Smooth muscle cell (in vitro differentiated cells): ENCODE measurements at regions not wholly inside any gene's neighbourhood (a gene's known extent, or its start where the extent isn't known, plus 50 kb on each side); places are given as distances from the start of the nearest gene placed in this dataset.

Source experiments
- DNase-seq: peaks from one replicate; lab custom pipeline; 2025; ENCODE audit not compliant: unreplicated experiment; lab: John Stamatoyannopoulos, UW
- H2AFZ ChIP-seq: fragments of 200-600 bp; sonication (generic); 2 replicates; pipeline ENCODE4 v1.6.0; 2016; ENCODE audit warnings: antibody characterized with exemption, low read depth, mild to moderate bottlenecking
- H3F3A ChIP-seq: fragments of 200-600 bp; sonication (generic); 2 replicates; pipeline ENCODE4 v1.6.0; 2017; ENCODE audit warnings: antibody characterized with exemption, low read depth
- H3K27ac ChIP-seq: fragments of 200-600 bp; sonication (generic); 2 replicates; pipeline ENCODE4 v1.5.1; 2016; ENCODE audit warnings: low read depth, mild to moderate bottlenecking
- H3K27me3 ChIP-seq: fragments of 200-600 bp; sonication (generic); 2 replicates; pipeline ENCODE4 v1.6.1; 2016; ENCODE audit warnings: low read depth, mild to moderate bottlenecking
- H3K36me3 ChIP-seq: fragments of 200-600 bp; sonication (generic); 2 replicates; pipeline ENCODE4 v1.5.1; 2016; ENCODE audit warnings: low read depth
- H3K4me1 ChIP-seq: fragments of 200-600 bp; sonication (generic); 2 replicates; pipeline ENCODE4 v1.5.1; 2016; ENCODE audit warnings: low read depth
- H3K4me2 ChIP-seq: fragments of 200-600 bp; sonication (generic); 2 replicates; pipeline ENCODE4 v1.6.0; 2016; ENCODE audit warnings: mild to moderate bottlenecking
- H3K4me3 ChIP-seq: fragments of 200-600 bp; sonication (generic); 2 replicates; pipeline ENCODE4 v1.5.1; 2016; ENCODE audit warnings: mild to moderate bottlenecking
- H3K79me2 ChIP-seq: fragments of 200-600 bp; sonication (generic); 2 replicates; pipeline ENCODE4 v1.6.0; 2016; ENCODE audit warnings: low read depth, mild to moderate bottlenecking
- H3K9ac ChIP-seq: fragments of 200-600 bp; sonication (generic); 2 replicates; pipeline ENCODE4 v1.6.0; 2016; ENCODE audit warnings: low read depth
- H3K9me3 ChIP-seq: fragments of 200-600 bp; sonication (generic); replicated peaks from 2 replicates; pipeline ENCODE4 v1.5.1; 2016; ENCODE audit warnings: low read depth
- H4K20me1 ChIP-seq: fragments of 200-600 bp; sonication (generic); 2 replicates; pipeline ENCODE4 v1.6.0; 2016; ENCODE audit warnings: low read depth
- CTCF ChIP-seq: fragments of 200-600 bp; sonication (generic); IDR thresholded peaks from 2 replicates; pipeline ENCODE4 v1.5.1; 2017; ENCODE audit warnings: borderline replicate concordance, mild to moderate bottlenecking, antibody characterized with exemption; ENCODE audit not compliant: insufficient read depth, poor library complexity, severe bottlenecking
- WGBS: methylation state at CpG from one replicate; pipeline ENCODE4 v1.1.7; 2016; ENCODE audit warnings: low lambda C conversion rate; 5-methylcytosine and 5-hydroxymethylcytosine counted together

GRCh38 chr13:97107815-97108529, 113.7 kb upstream of the OXGR1 start:
- Histone ChIP-seq H3K9ac (no peak overlapping the region), H3K36me3 (no peaks in the 10 kb centered on the region), H2AFZ (no peak overlapping the region), H3K27ac (no peak overlapping the region), H3K27me3 (no peaks in the 10 kb centered on the region), H3K79me2 (no peaks in the 10 kb centered on the region), H3F3A (no peaks in the 10 kb centered on the region), H4K20me1 (no peaks in the 10 kb centered on the region), H3K4me3 (no peak overlapping the region), H3K4me1 (no peaks in the 10 kb centered on the region), H3K4me2 (no peak overlapping the region), H3K9me3 (no peaks in the 10 kb centered on the region)
- WGBS = 89% methylated on average over 12 of the region's 12 CpGs
- TF ChIP-seq CTCF = no peak
- no peak for DNase-seq

- Histone ChIP-seq H3K4me3 (no peak overlapping the region), H3K4me1 (no peaks in the 10 kb centered on the region), H3K9ac (no peak overlapping the region), H2AFZ (no peak overlapping the region), H3K79me2 (no peaks in the 10 kb centered on the region), H3K27ac (no peak overlapping the region), H3K9me3 (no peaks in the 10 kb centered on the region), H3K27me3 (no peaks in the 10 kb centered on the region), H3F3A (no peaks in the 10 kb centered on the region), H3K36me3 (no peaks in the 10 kb centered on the region), H4K20me1 (no peaks in the 10 kb centered on the region), H3K4me2 (no peak overlapping the region)
- no peak for DNase-seq
- no peak for TF ChIP-seq CTCF
- WGBS = 93% methylated on average over 3 of the region's 3 CpGs
These were observed 113.6 kb upstream of the MBNL2 start for GRCh38 chr13:97108530-97108900.

GRCh38 chr13:97109256-97109655, 112.9 kb upstream of the MBNL2 start:
- no peaks in the 10 kb centered on the region for H3K79me2 ChIP-seq
- no peaks in the 10 kb centered on the region for H3K27me3 ChIP-seq

More at GRCh38 chr13:97109256-97109655, 112.9 kb upstream of the MBNL2 start:
- Histone ChIP-seq H4K20me1 (no peaks in the 10 kb centered on the region), H3K4me3 (no peak overlapping the region), H3K27ac (no peak overlapping the region), H3K9ac (no peak overlapping the region), H3K36me3 (no peaks in the 10 kb centered on the region), H3K4me1 (no peaks in the 10 kb centered on the region), H2AFZ (no peak overlapping the region), H3F3A (no peaks in the 10 kb centered on the region), H3K4me2 (no peak overlapping the region), H3K9me3 (no peaks in the 10 kb centered on the region)
- no peak for TF ChIP-seq CTCF
- no peak for DNase-seq
- WGBS = 84% methylated on average over 7 of the region's 7 CpGs
